Panc1 (cell line): ENCODE measurements at regions not wholly inside any gene's neighbourhood (a gene's known extent, or its start where the extent isn't known, plus 50 kb on each side); places are given as distances from the start of the nearest gene placed in this dataset.
"Not testable (repeated sequence)": the region's sequence is repeated elsewhere in the genome, so short reads cannot be mapped to it uniquely, and the experiment has no call there.

Experiments used
- POLR2AphosphoS5 ChIP-seq: IDR thresholded peaks from 2 replicates; pipeline ENCODE4 v1.6.1; 2012; ENCODE audit warnings: mild to moderate bottlenecking, low read depth, low read length, moderate library complexity
- REST ChIP-seq, 2 experiments: IDR thresholded peaks; 2 replicates each; pipeline ENCODE4 v1.6.1; 2011 to 2012; ENCODE audit warnings: low read depth in 2 of 2, control low read depth in 1 of 2, low read length in 1 of 2, mild to moderate bottlenecking in 1 of 2, moderate library complexity in 1 of 2; ENCODE audit not compliant: insufficient read depth in 1 of 2
- SIN3A ChIP-seq: IDR thresholded peaks from 2 replicates; pipeline ENCODE4 v1.6.1; 2012; ENCODE audit warnings: low read depth, mild to moderate bottlenecking, low read length, moderate library complexity, borderline replicate concordance; ENCODE audit not compliant: insufficient read depth
- TCF7L2 ChIP-seq: IDR thresholded peaks from 2 replicates; pipeline ENCODE4 v1.6.1; 2011; ENCODE audit warnings: mild to moderate bottlenecking, low read depth, low read length, inconsistent platforms
- TF ChIP-seq, protein P1 (sequence below): fragments of 450-650 bp; IDR thresholded peaks from 2 replicates; pipeline ENCODE4 v1.5.1; 2017; ENCODE audit warnings: mild to moderate bottlenecking

- TF ChIP-seq, protein P1, sequence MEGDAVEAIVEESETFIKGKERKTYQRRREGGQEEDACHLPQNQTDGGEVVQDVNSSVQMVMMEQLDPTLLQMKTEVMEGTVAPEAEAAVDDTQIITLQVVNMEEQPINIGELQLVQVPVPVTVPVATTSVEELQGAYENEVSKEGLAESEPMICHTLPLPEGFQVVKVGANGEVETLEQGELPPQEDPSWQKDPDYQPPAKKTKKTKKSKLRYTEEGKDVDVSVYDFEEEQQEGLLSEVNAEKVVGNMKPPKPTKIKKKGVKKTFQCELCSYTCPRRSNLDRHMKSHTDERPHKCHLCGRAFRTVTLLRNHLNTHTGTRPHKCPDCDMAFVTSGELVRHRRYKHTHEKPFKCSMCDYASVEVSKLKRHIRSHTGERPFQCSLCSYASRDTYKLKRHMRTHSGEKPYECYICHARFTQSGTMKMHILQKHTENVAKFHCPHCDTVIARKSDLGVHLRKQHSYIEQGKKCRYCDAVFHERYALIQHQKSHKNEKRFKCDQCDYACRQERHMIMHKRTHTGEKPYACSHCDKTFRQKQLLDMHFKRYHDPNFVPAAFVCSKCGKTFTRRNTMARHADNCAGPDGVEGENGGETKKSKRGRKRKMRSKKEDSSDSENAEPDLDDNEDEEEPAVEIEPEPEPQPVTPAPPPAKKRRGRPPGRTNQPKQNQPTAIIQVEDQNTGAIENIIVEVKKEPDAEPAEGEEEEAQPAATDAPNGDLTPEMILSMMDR: not testable (repeated sequence)
- TF ChIP-seq REST (IDR thresholded peaks at IDR 0.05; ENCODE audit: insufficient read depth in 1 of 2, low read depth in 2 of 2, low read length in 1 of 2); POLR2AphosphoS5; TCF7L2; SIN3A: not testable (repeated sequence)
Observed at GRCh38 chr13:55053891-55054550, 2025.4 kb downstream of the OLFM4 start.
